Smooth muscle cell (in vitro differentiated cells): ENCODE measurements at regions not wholly inside any gene's neighbourhood (a gene's known extent, or its start where the extent isn't known, plus 50 kb on each side); places are given as distances from the start of the nearest gene placed in this dataset.

Experiments used
- DNase-seq: peaks from one replicate; lab custom pipeline; 2025; ENCODE audit not compliant: unreplicated experiment; lab: John Stamatoyannopoulos, UW
- H2AFZ ChIP-seq: fragments of 200-600 bp; sonication (generic); 2 replicates; pipeline ENCODE4 v1.6.0; 2016; ENCODE audit warnings: antibody characterized with exemption, low read depth, mild to moderate bottlenecking
- H3F3A ChIP-seq: fragments of 200-600 bp; sonication (generic); 2 replicates; pipeline ENCODE4 v1.6.0; 2017; ENCODE audit warnings: antibody characterized with exemption, low read depth
- H3K27ac ChIP-seq: fragments of 200-600 bp; sonication (generic); 2 replicates; pipeline ENCODE4 v1.5.1; 2016; ENCODE audit warnings: low read depth, mild to moderate bottlenecking
- H3K27me3 ChIP-seq: fragments of 200-600 bp; sonication (generic); 2 replicates; pipeline ENCODE4 v1.6.1; 2016; ENCODE audit warnings: low read depth, mild to moderate bottlenecking
- H3K36me3 ChIP-seq: fragments of 200-600 bp; sonication (generic); 2 replicates; pipeline ENCODE4 v1.5.1; 2016; ENCODE audit warnings: low read depth
- H3K4me1 ChIP-seq: fragments of 200-600 bp; sonication (generic); 2 replicates; pipeline ENCODE4 v1.5.1; 2016; ENCODE audit warnings: low read depth
- H3K4me2 ChIP-seq: fragments of 200-600 bp; sonication (generic); 2 replicates; pipeline ENCODE4 v1.6.0; 2016; ENCODE audit warnings: mild to moderate bottlenecking
- H3K4me3 ChIP-seq: fragments of 200-600 bp; sonication (generic); 2 replicates; pipeline ENCODE4 v1.5.1; 2016; ENCODE audit warnings: mild to moderate bottlenecking
- H3K79me2 ChIP-seq: fragments of 200-600 bp; sonication (generic); 2 replicates; pipeline ENCODE4 v1.6.0; 2016; ENCODE audit warnings: low read depth, mild to moderate bottlenecking
- H3K9ac ChIP-seq: fragments of 200-600 bp; sonication (generic); 2 replicates; pipeline ENCODE4 v1.6.0; 2016; ENCODE audit warnings: low read depth
- H3K9me3 ChIP-seq: fragments of 200-600 bp; sonication (generic); replicated peaks from 2 replicates; pipeline ENCODE4 v1.5.1; 2016; ENCODE audit warnings: low read depth
- H4K20me1 ChIP-seq: fragments of 200-600 bp; sonication (generic); 2 replicates; pipeline ENCODE4 v1.6.0; 2016; ENCODE audit warnings: low read depth
- WGBS: methylation state at CpG from one replicate; pipeline ENCODE4 v1.1.7; 2016; ENCODE audit warnings: low lambda C conversion rate; 5-methylcytosine and 5-hydroxymethylcytosine counted together
- TF ChIP-seq, protein P1 (sequence below): fragments of 200-600 bp; sonication (generic); IDR thresholded peaks from 2 replicates; pipeline ENCODE4 v1.5.1; 2017; ENCODE audit warnings: borderline replicate concordance, mild to moderate bottlenecking, antibody characterized with exemption; ENCODE audit not compliant: insufficient read depth, poor library complexity, severe bottlenecking

- WGBS, result 44% methylated on average over 3 of the region's 3 CpGs
- no peak overlapping the region for H3K9ac ChIP-seq
- H3K79me2 ChIP-seq, result no peaks in the 10 kb centered on the region
- H3F3A ChIP-seq, result no peaks in the 10 kb centered on the region
- no peak overlapping the region for H3K4me2 ChIP-seq
- no peak for DNase-seq
- H3K4me1 ChIP-seq, result peaks cover 4% of the 10 kb centered on the region
- H3K36me3 ChIP-seq, result no peaks in the 10 kb centered on the region
- H3K9me3 ChIP-seq, result no peaks in the 10 kb centered on the region
- no peak overlapping the region for H2AFZ ChIP-seq
- no peaks in the 10 kb centered on the region for H4K20me1 ChIP-seq
- H3K4me3 ChIP-seq, result no peak overlapping the region
- TF ChIP-seq, protein P1, sequence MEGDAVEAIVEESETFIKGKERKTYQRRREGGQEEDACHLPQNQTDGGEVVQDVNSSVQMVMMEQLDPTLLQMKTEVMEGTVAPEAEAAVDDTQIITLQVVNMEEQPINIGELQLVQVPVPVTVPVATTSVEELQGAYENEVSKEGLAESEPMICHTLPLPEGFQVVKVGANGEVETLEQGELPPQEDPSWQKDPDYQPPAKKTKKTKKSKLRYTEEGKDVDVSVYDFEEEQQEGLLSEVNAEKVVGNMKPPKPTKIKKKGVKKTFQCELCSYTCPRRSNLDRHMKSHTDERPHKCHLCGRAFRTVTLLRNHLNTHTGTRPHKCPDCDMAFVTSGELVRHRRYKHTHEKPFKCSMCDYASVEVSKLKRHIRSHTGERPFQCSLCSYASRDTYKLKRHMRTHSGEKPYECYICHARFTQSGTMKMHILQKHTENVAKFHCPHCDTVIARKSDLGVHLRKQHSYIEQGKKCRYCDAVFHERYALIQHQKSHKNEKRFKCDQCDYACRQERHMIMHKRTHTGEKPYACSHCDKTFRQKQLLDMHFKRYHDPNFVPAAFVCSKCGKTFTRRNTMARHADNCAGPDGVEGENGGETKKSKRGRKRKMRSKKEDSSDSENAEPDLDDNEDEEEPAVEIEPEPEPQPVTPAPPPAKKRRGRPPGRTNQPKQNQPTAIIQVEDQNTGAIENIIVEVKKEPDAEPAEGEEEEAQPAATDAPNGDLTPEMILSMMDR, result no peak
- no peaks in the 10 kb centered on the region for H3K27me3 ChIP-seq
- no peak overlapping the region for H3K27ac ChIP-seq
Measured at GRCh38 chr1:73033640-73034039, 751.3 kb upstream of the NEGR1 start.

- H3K4me1 ChIP-seq, result peaks cover 4% of the 10 kb centered on the region
Measured at GRCh38 chr1:73029571-73029970, 747.2 kb upstream of the NEGR1 start.

DNA sequence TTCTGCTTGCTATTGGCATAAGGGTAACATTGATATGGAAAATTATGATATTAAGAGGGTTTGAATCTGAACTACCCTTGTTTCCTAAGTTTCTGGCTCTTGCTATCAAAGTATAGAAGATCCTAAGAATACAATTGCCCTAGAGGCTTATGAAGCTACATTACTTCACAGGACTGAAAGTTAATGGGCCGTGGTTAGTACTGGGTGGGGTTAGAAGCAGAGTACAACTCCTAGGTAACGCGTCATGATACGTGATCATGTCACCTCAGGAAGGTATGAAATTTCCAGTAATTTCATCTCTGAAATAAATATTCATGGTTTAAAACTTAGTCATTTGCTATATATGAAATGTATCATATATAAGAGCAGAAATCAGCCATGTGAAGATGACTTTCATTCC is 743.8 kb upstream of the NEGR1 start:
- Histone ChIP-seq H3K4me3 (no peak overlapping the region), H3K27ac (no peak overlapping the region), H3K9me3 (no peaks in the 10 kb centered on the region), H3K27me3 (no peaks in the 10 kb centered on the region), H3F3A (no peaks in the 10 kb centered on the region), H3K36me3 (no peaks in the 10 kb centered on the region), H3K4me1 (no peaks in the 10 kb centered on the region), H3K9ac (no peak overlapping the region), H3K79me2 (no peaks in the 10 kb centered on the region), H2AFZ (no peak overlapping the region), H4K20me1 (no peaks in the 10 kb centered on the region), H3K4me2 (no peak overlapping the region)
- WGBS, result 64% methylated on average over 4 of the region's 4 CpGs
- TF ChIP-seq, protein P1, result no peak
- no peak for DNase-seq

More at GRCh38 chr1:73029571-73029970, 747.2 kb upstream of the NEGR1 start:
- Histone ChIP-seq H3K27ac (no peak overlapping the region), H3K36me3 (no peaks in the 10 kb centered on the region), H2AFZ (no peak overlapping the region), H4K20me1 (no peaks in the 10 kb centered on the region), H3K9me3 (no peaks in the 10 kb centered on the region), H3K4me3 (no peak overlapping the region), H3K9ac (no peak overlapping the region), H3K27me3 (no peaks in the 10 kb centered on the region), H3F3A (no peaks in the 10 kb centered on the region), H3K4me2 (no peak overlapping the region), H3K79me2 (no peaks in the 10 kb centered on the region)
- 78% methylated on average over 2 of the region's 2 CpGs for WGBS
- no peak for DNase-seq
- TF ChIP-seq, protein P1, result no peak

- no peak overlapping the region for H3K4me3 ChIP-seq
- no peaks in the 10 kb centered on the region for H4K20me1 ChIP-seq
- no peaks in the 10 kb centered on the region for H3K9me3 ChIP-seq
- H3K4me2 ChIP-seq, result no peak overlapping the region
- 50% methylated on average over 1 of the region's 1 CpG for WGBS
- H3K36me3 ChIP-seq, result no peaks in the 10 kb centered on the region
- H3K79me2 ChIP-seq, result no peaks in the 10 kb centered on the region
- H3F3A ChIP-seq, result no peaks in the 10 kb centered on the region
- no peak for DNase-seq
- no peak overlapping the region for H2AFZ ChIP-seq
- H3K27me3 ChIP-seq, result no peaks in the 10 kb centered on the region
- TF ChIP-seq, protein P1, result no peak
- H3K9ac ChIP-seq, result no peak overlapping the region
- no peak overlapping the region for H3K27ac ChIP-seq
- no peaks in the 10 kb centered on the region for H3K4me1 ChIP-seq
Measured at GRCh38 chr1:73009938-73010337, 727.6 kb upstream of the NEGR1 start.
